ENCODE measurements at regions not wholly inside any gene's neighbourhood (a gene's known extent, or its start where the extent isn't known, plus 50 kb on each side); places are given as distances from the start of the nearest gene placed in this dataset.

- Histone ChIP-seq H3K9me3 (ENCODE audit: insufficient read depth in 2 of 2, low read depth in 1 of 2, low read length in 1 of 2) (no peaks in the 10 kb centered on the region), H2BK12ac (ENCODE audit: low read depth, low read length) (no peak overlapping the region), H3K27ac (ENCODE audit: low read depth, low read length) (no peak overlapping the region), H3K4me2 (ENCODE audit: insufficient read depth in 1 of 2, low read depth in 2 of 2, low read length in 2 of 2) (no peak overlapping the region), H4K8ac (ENCODE audit: extremely low read depth, insufficient read depth, low read length) (no peak overlapping the region), H4K20me1 (replicated peaks in 1 of 2; ENCODE audit: control insufficient read depth in 1 of 2, insufficient read depth in 2 of 2, low read length in 2 of 2) (no peaks in the 10 kb centered on the region), H3K23me2 (ENCODE audit: low read depth, low read length) (no peaks in the 10 kb centered on the region), H3K14ac (ENCODE audit: insufficient read length) (no peak overlapping the region), H2AK5ac (ENCODE audit: low read depth, low read length) (no peak overlapping the region), H2BK15ac (ENCODE audit: low read length) (no peak overlapping the region), H3K79me2 (ENCODE audit: control insufficient read depth in 1 of 2, insufficient read depth in 2 of 2, low read length in 2 of 2) (no peaks in the 10 kb centered on the region), H2BK120ac (replicated peaks; ENCODE audit: low read depth, low read length) (no peak overlapping the region), H3K4me1 (replicated peaks in 1 of 4; ENCODE audit: control insufficient read depth in 3 of 4, insufficient read depth in 4 of 4, low read length in 3 of 4) (no peaks in the 10 kb centered on the region), H3K36me3 (ENCODE audit: control insufficient read depth in 2 of 4, insufficient read depth in 4 of 4, low read length in 3 of 4) (no peaks in the 10 kb centered on the region), H2BK5ac (ENCODE audit: low read depth, low read length) (no peak overlapping the region), H3K18ac (ENCODE audit: extremely low read depth, low read length) (no peak overlapping the region), H2AFZ (ENCODE audit: low read length) (no peak overlapping the region), H2BK20ac (ENCODE audit: low read length) (no peak overlapping the region), H3K23ac (ENCODE audit: insufficient read length) (no peak overlapping the region), H3K56ac (replicated peaks; ENCODE audit: insufficient read length, low read depth, low read length) (no peak overlapping the region), H3K4ac (replicated peaks; ENCODE audit: insufficient read length, low read depth, low read length) (no peak overlapping the region), H3K79me1 (ENCODE audit: low read depth, low read length) (no peaks in the 10 kb centered on the region), H4K5ac (ENCODE audit: insufficient read length, low read depth, low read length) (no peak overlapping the region), H3K4me3 (ENCODE audit: extremely low read depth in 1 of 4, insufficient read depth in 2 of 4, low read depth in 3 of 4, low read length in 4 of 4) (no peak overlapping the region), H3K27me3 (replicated peaks in 1 of 4; ENCODE audit: control insufficient read depth in 3 of 4, extremely low read depth in 1 of 4, insufficient read depth in 3 of 4, low read length in 3 of 4) (no peaks in the 10 kb centered on the region), H4K91ac (replicated peaks; ENCODE audit: insufficient read length, low read length) (no peak overlapping the region), H3K9ac (replicated peaks in 1 of 4; ENCODE audit: extremely low read depth in 1 of 4, low read depth in 3 of 4, low read length in 3 of 4) (no peak overlapping the region)
- ChIA-PET CTCF (ENCODE audit: partially characterized antibody) (no interaction called here), POLR2A (ENCODE audit: partially characterized antibody) (no interaction called here)
- FAIRE-seq (no peak), DNase-seq (ENCODE audit: low read depth in 1 of 2, low spot score in 2 of 2) (no peak)
- no CpG with 5 or more reads among the region's 2 CpGs for WGBS, 2 experiments (ENCODE audit: extremely low coverage in 1 of 2, insufficient coverage in 1 of 2, insufficient read length in 1 of 2, insufficient replicate concordance in 2 of 2, low coverage in 1 of 2, low lambda C conversion rate in 2 of 2, missing lambda C conversion rate in 1 of 2)
- TF ChIP-seq JUN (IDR thresholded peaks at IDR 0.05; ENCODE audit: low read depth, low read length), result no peak
Measured at GRCh38 chrX:13381514-13381913, 61.7 kb upstream of the ATXN3L start.

All from H1 (cell line).